NCI-H187 treated with DMSO at 0.1 percent for 48 hours (cell line): ENCODE measurements at regions not wholly inside any gene's neighbourhood (a gene's known extent, or its start where the extent isn't known, plus 50 kb on each side); places are given as distances from the start of the nearest gene placed in this dataset.
A peak's percentile ranks its signal among the peaks of the same experiment; 100 is the strongest.
"Not testable (repeated sequence)": the region's sequence is repeated elsewhere in the genome, so short reads cannot be mapped to it uniquely, and the experiment has no call there.

Experiments
- DNase-seq: peaks from one replicate; lab custom pipeline; 2025; lab: John Stamatoyannopoulos, UW

DNA sequence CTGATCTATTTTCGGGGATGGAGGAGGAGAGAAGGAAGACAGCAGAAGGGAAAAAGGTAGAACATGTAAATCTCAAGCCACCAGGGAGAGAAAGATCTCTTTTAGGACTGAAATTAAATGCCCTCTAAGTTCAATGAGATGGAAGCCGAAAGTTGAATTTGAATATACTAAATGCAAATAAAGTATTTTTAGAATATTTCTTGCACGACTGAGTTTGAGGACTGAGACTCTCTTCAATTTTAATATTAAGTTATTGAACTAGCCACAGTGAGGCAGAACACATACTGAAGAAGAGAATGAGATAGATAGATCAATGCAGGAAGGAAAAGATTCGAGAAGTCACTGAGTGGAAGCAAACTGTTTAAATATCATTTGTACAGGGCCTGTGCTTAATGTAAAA, 399.9 kb upstream of the CBLB start:
- no peak for DNase-seq

- no peak for DNase-seq
Measured at GRCh38 chr3:106272302-106272701, 403.5 kb upstream of the CBLB start.

- no peak for DNase-seq
Measured at GRCh38 chr3:106275592-106275991, 406.8 kb upstream of the CBLB start.

DNA sequence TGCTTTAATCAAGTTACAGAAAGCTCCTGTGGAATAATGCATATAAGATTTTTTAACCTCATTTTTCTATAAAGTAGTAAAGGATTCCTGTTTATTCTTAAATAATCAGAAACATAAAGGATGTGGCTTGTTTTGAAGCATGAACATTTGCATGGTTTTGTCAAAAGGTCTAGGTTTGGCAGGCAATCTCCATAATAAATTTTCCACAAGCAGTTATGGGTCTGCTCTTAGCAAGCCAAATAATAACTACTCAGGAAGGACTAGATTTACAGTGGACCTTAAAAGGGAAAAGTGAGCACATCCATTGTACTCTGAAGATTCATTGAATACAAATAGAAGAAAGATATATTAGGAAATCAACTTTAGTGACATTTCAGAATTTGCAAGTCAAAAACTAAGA, 407.3 kb upstream of the CBLB start:
- no peak for DNase-seq

DNA sequence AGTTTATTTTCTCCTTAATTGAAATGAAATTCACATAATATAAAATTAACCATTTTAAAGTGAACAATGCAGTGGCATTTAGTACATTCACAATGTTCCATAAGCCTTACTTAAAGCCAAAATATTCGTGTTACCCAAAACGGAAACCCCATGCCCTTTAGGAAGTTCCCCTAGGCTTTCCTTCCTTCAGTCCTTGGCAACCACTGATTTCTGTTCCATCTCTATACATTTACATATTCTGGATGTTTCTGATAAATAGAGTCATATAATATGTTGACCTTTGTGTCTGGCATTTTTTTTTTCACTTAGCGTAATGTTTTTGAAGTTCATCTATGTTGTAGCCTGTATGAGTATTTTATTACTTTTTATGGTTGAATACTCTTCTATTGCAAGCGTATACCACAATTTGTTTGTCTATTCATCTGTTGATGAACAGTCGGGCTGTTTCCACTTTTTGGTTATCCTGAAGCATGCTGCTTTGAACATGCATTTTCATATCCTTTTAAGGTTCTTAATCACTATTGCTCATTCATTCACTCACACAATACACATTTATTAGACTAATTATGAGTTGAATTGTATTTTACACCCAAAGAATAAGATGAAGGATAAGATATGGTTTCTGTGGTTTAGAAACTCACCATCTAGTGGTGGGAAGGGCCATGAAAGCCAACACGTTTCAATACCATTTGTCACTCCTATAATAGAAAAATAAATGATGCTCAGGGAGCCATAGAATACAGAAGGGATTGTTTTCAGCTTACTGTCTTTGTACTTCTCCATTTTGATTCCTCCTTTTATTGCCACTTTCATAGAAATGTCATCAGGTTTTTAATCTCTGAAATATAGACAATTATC, 408.2 kb upstream of the CBLB start:
- DNase-seq, result no peak

GRCh38 chr3:106277731-106278130, 408.9 kb upstream of the CBLB start:
- no peak for DNase-seq

GRCh38 chr3:106281221-106281620, 412.4 kb upstream of the CBLB start:
- DNase-seq, result no peak

GRCh38 chr3:106282943-106283342, 414.1 kb upstream of the CBLB start:
- no peak for DNase-seq

DNA sequence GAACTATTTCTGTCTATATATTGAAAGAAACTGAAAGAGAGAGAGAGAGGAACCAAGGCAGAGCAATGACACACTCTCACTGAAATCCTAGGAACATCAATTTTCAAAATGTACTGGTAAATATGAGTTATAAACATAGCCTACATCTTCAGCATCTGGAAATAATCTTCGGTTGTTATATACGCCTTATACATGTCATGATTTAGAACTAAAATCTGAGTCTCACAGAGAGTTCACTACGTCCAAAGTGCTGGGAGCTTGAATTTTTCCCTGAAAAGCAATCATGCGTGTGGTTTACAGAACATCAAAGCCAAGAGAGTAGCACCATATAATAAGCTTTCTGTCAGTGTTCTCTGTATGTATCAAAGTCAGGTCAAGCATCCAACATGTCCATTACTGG, 420.0 kb upstream of the CBLB start:
- no peak for DNase-seq

- no peak for DNase-seq
Measured at GRCh38 chr3:106290304-106290997, 421.6 kb upstream of the CBLB start.

- DNase-seq, result no peak
Measured at GRCh38 chr3:106293161-106293560, 424.3 kb upstream of the CBLB start.

- no peak for DNase-seq
Measured at GRCh38 chr3:106294121-106294520, 425.3 kb upstream of the CBLB start.

DNA sequence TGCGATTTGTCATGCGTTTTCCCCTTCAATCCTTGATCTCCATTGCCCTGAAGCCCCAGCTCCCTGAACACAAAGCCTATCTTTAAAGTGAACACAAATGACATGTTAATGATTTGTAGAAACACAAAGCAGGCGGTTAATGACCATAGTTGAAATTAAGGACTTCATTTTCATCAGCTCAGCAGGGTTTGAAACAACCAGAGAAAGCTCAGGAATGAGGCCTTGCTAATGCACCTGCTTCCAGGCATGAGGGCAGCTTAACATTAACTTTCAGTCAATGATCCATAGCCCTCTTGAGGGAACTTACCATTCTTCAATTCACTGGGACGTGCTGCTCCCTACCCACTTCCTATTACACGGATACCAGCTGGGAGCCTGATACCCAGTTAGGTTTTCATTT, 427.2 kb upstream of the CBLB start:
- peak; percentile 37 for DNase-seq

GRCh38 chr3:106299300-106300098, 430.7 kb upstream of the CBLB start:
- no peak for DNase-seq

GRCh38 chr3:106302451-106303221, 433.8 kb upstream of the CBLB start:
- DNase-seq, result no peak

GRCh38 chr3:106303766-106304165, 435.0 kb upstream of the CBLB start:
- DNase-seq, result no peak

DNA sequence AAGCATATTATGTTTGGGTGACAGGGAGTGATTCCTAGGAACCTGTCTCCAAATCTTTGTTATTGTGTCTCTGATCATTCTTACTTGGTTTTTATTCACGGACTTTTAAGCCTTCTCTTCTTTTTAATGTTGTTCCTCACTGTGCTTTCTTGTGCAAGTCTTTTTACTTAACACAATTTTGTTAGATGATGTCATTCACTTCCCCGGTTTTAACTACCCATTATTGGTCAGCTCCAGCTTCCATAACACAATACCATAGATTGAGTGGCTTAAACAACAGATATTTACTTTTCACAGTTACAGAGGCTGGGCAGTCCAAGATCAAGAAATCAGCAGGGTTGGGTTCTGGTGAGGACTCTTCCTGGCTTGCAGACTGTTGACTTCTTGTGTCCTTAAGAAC, 436.3 kb upstream of the CBLB start:
- DNase-seq, result no peak

- no peak for DNase-seq
Measured at GRCh38 chr3:106305882-106306435, 437.1 kb upstream of the CBLB start.

DNA sequence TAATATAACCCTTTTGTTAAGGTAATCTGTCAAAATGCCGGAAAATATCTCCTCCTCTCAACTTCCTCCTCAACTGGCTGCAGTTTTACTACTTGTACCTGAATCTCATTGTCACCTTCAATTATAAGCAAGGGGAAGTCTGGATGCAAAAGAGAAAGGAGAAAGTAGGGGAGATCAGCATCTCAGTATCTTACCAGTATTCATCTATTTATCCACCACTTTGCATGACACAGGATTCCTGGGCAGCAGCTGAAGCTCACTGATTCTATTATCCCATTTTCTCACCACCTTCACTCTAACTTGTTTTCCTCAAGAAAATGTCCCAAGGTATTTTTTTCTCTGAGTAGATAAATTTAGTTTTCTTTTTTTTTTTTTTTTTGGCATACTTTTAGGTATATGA, 440.5 kb upstream of the CBLB start:
- DNase-seq, result no peak

- DNase-seq, result not testable (repeated sequence)
Measured at GRCh38 chr3:106309798-106310197, 441.0 kb upstream of the CBLB start.
